HG03060 (cell line): ENCODE measurements at regions not wholly inside any gene's neighbourhood (a gene's known extent, or its start where the extent isn't known, plus 50 kb on each side); places are given as distances from the start of the nearest gene placed in this dataset.

ENCODE experiments used
- ATAC-seq: cut with Tn5 transposase; IDR thresholded peaks from one replicate; pipeline ENCODE4 v1.9.1; 2021; ENCODE audit warnings: low read depth, moderate number of reproducible peaks; ENCODE audit not compliant: unreplicated experiment

- no peak for ATAC-seq
Observed at GRCh38 chr17:77602883-77603640, 355.4 kb upstream of the TNRC6C start.

- no peak for ATAC-seq
Observed at GRCh38 chr17:77604301-77604972, 354.1 kb upstream of the TNRC6C start.

GRCh38 chr17:77604973-77605313, 353.6 kb upstream of the TNRC6C start:
- ATAC-seq, result no peak

- ATAC-seq, result no peak
Observed at GRCh38 chr17:77606146-77606864, 352.2 kb upstream of the TNRC6C start.

- no peak for ATAC-seq
Observed at GRCh38 chr17:77606865-77607210, 351.7 kb upstream of the TNRC6C start.

- ATAC-seq, result no peak
Observed at GRCh38 chr17:77607606-77608005, 350.9 kb upstream of the TNRC6C start.

GRCh38 chr17:77608431-77608830, 350.1 kb upstream of the TNRC6C start:
- no peak for ATAC-seq

- no peak for ATAC-seq
Observed at GRCh38 chr17:77609553-77610517, 348.7 kb upstream of the TNRC6C start.

GRCh38 chr17:77610518-77610893, 348.0 kb upstream of the TNRC6C start:
- no peak for ATAC-seq

GRCh38 chr17:77610972-77611521, 347.5 kb upstream of the TNRC6C start:
- no peak for ATAC-seq

- no peak for ATAC-seq
Observed at GRCh38 chr17:77611791-77612502, 346.6 kb upstream of the TNRC6C start.

- no peak for ATAC-seq
Observed at GRCh38 chr17:77613218-77613617, 345.3 kb upstream of the TNRC6C start.

GRCh38 chr17:77613627-77614026, 344.9 kb upstream of the TNRC6C start:
- no peak for ATAC-seq

GRCh38 chr17:77615703-77616253, 342.7 kb upstream of the TNRC6C start:
- ATAC-seq, result no peak

- no peak for ATAC-seq
Observed at GRCh38 chr17:77616254-77616731, 342.2 kb upstream of the TNRC6C start.

- ATAC-seq, result no peak
Observed at GRCh38 chr17:77617516-77617915, 341.0 kb upstream of the TNRC6C start.

- ATAC-seq, result no peak
Observed at GRCh38 chr17:77618173-77618572, 340.3 kb upstream of the TNRC6C start.

GRCh38 chr17:77618731-77619130, 339.8 kb upstream of the TNRC6C start:
- no peak for ATAC-seq

GRCh38 chr17:77619326-77619725, 339.2 kb upstream of the TNRC6C start:
- ATAC-seq, result no peak
